GM12878 (cell line): ENCODE measurements at regions not wholly inside any gene's neighbourhood (a gene's known extent, or its start where the extent isn't known, plus 50 kb on each side); places are given as distances from the start of the nearest gene placed in this dataset.

Source experiments
- BACH1 ChIP-seq: fragments of 450-650 bp; IDR thresholded peaks from 2 replicates; pipeline ENCODE4 v1.6.1; 2017; ENCODE audit warnings: mild to moderate bottlenecking, borderline replicate concordance
- CTCF ChIP-seq, 3 experiments: IDR thresholded peaks in 2 of 3; conservative IDR thresholded peaks in 1 of 3; 2 replicates each; pipeline ENCODE4 v1.5.1; 2011; ENCODE audit warnings: low read depth in 3 of 3, low read length in 3 of 3, mild to moderate bottlenecking in 3 of 3, control low read depth in 2 of 3, moderate library complexity in 2 of 3, inconsistent platforms in 1 of 3, mixed read lengths in 1 of 3; ENCODE audit not compliant: control insufficient read depth in 2 of 3, insufficient read depth in 1 of 3; ENCODE audit errors: extremely low read depth in 1 of 3
- POLR2A ChIP-seq: IDR thresholded peaks from 2 replicates; pipeline ENCODE4 v1.6.1; 2011; ENCODE audit warnings: low read depth, mild to moderate bottlenecking, low read length
- YY1 ChIP-seq: IDR thresholded peaks from 2 replicates; pipeline ENCODE4 v1.6.1; 2011; ENCODE audit warnings: low read depth, mild to moderate bottlenecking, low read length
- ZBTB11 ChIP-seq: fragments of 450-650 bp; formaldehyde crosslinking; IDR thresholded peaks from 2 replicates; pipeline ENCODE4 v1.5.0; 2022; ENCODE audit warnings: mild to moderate bottlenecking, missing genetic modification characterization

GRCh38 chr11:17152306-17152705 is 55.5 kb downstream of the PIK3C2A start:
- TF ChIP-seq CTCF (IDR thresholded peaks at IDR 0.05 in 2 of 3, conservative IDR thresholded peaks at IDR 0.05 in 1 of 3; ENCODE audit: control insufficient read depth in 2 of 3, extremely low read depth in 1 of 3, insufficient read depth in 1 of 3, low read depth in 3 of 3, low read length in 3 of 3) (no peak), BACH1 (no peak), ZBTB11 (CRISPR knock-in tag) (no peak), POLR2A (no peak), YY1 (no peak)
